ENCODE measurements at regions not wholly inside any gene's neighbourhood (a gene's known extent, or its start where the extent isn't known, plus 50 kb on each side); places are given as distances from the start of the nearest gene placed in this dataset.

GRCh38 chr12:128052331-128052730 lies 214.6 kb upstream of the TMEM132C start:
- Histone ChIP-seq H3K27ac (replicated peaks) (no peak overlapping the region), H3K27me3 (ENCODE audit: insufficient read depth, poor library complexity, severe bottlenecking) (no peaks in the 10 kb centered on the region), H3K4me3 (replicated peaks; ENCODE audit: insufficient read depth, low read length) (no peak overlapping the region)
- no peak for DNase-seq (ENCODE audit: low read depth in 1 of 2, low spot score in 1 of 2)
- TF ChIP-seq GABPA (IDR thresholded peaks at IDR 0.05; ENCODE audit: low read depth) (no peak), POLR2AphosphoS5 (IDR thresholded peaks at IDR 0.05; ENCODE audit: low read depth) (no peak), SPI1 (IDR thresholded peaks at IDR 0.05; ENCODE audit: borderline replicate concordance, low read depth) (no peak), REST (IDR thresholded peaks at IDR 0.05; ENCODE audit: insufficient replicate concordance, low read depth) (no peak)

GRCh38 chr12:128052777-128053176 lies 214.2 kb upstream of the TMEM132C start:
- TF ChIP-seq SPI1 (IDR thresholded peaks at IDR 0.05; ENCODE audit: borderline replicate concordance, low read depth) (no peak), POLR2AphosphoS5 (IDR thresholded peaks at IDR 0.05; ENCODE audit: low read depth) (no peak), GABPA (IDR thresholded peaks at IDR 0.05; ENCODE audit: low read depth) (no peak), CTCF (IDR thresholded peaks at IDR 0.05; ENCODE audit: insufficient read depth, low read length) (no peak), REST (IDR thresholded peaks at IDR 0.05; ENCODE audit: insufficient replicate concordance, low read depth) (no peak)
- H3K4me3 ChIP-seq (replicated peaks; ENCODE audit: insufficient read depth, low read length): no peak overlapping the region
- no peaks in the 10 kb centered on the region for H3K27me3 ChIP-seq (ENCODE audit: insufficient read depth, poor library complexity, severe bottlenecking)
- no peak overlapping the region for H3K27ac ChIP-seq (replicated peaks)
- DNase-seq (ENCODE audit: low read depth in 1 of 2, low spot score in 1 of 2): no peak

- no peak for DNase-seq (ENCODE audit: low read depth in 1 of 2, low spot score in 1 of 2)
- Histone ChIP-seq H3K27ac (replicated peaks) (no peak overlapping the region), H3K27me3 (ENCODE audit: insufficient read depth, poor library complexity, severe bottlenecking) (no peaks in the 10 kb centered on the region), H3K4me3 (replicated peaks; ENCODE audit: insufficient read depth, low read length) (no peak overlapping the region)
- TF ChIP-seq POLR2AphosphoS5 (IDR thresholded peaks at IDR 0.05; ENCODE audit: low read depth) (no peak), SPI1 (IDR thresholded peaks at IDR 0.05; ENCODE audit: borderline replicate concordance, low read depth) (no peak), GABPA (IDR thresholded peaks at IDR 0.05; ENCODE audit: low read depth) (no peak), REST (IDR thresholded peaks at IDR 0.05; ENCODE audit: insufficient replicate concordance, low read depth) (no peak), CTCF (IDR thresholded peaks at IDR 0.05; ENCODE audit: insufficient read depth, low read length) (no peak)
Measured at GRCh38 chr12:128055567-128055966, 211.4 kb upstream of the TMEM132C start.

Measured in HL-60 (cell line).